Upper lobe of right lung (tissue), 1 donor: ENCODE measurements at regions not wholly inside any gene's neighbourhood (a gene's known extent, or its start where the extent isn't known, plus 50 kb on each side); places are given as distances from the start of the nearest gene placed in this dataset.

Experiments used
- ATAC-seq: fragments of 200-7000 bp; cut with Tn5 transposase; one replicate; pipeline ENCODE4 v1.9.1; 2020; ENCODE audit warnings: mild to moderate bottlenecking, moderate library complexity
- DNase-seq: peaks from one replicate; pipeline ENCODE4 v3.0.0-alpha.2; 2020
- H3K27ac ChIP-seq: fragments of 200-600 bp; one replicate; pipeline ENCODE4 v1.8.0; 2022
- H3K27me3 ChIP-seq: fragments of 200-600 bp; one replicate; pipeline ENCODE4 v1.8.0; 2022; ENCODE audit warnings: mild to moderate bottlenecking
- H3K36me3 ChIP-seq: fragments of 200-600 bp; one replicate; pipeline ENCODE4 v1.8.0; 2022
- H3K4me1 ChIP-seq: fragments of 200-600 bp; one replicate; pipeline ENCODE4 v1.8.0; 2022
- H3K4me3 ChIP-seq: fragments of 200-600 bp; one replicate; pipeline ENCODE4 v1.8.0; 2022; ENCODE audit warnings: mild to moderate bottlenecking
- H3K9me3 ChIP-seq: fragments of 200-600 bp; one replicate; pipeline ENCODE4 v1.8.0; 2022
- intact Hi-C: fragments of 100-400 bp; cut with DNase I; formaldehyde crosslinking; loops from one replicate; pipeline ENCODE4 v1.11.0; 2022
- TF ChIP-seq, protein P1 (sequence below): fragments of 200-600 bp; IDR thresholded peaks from one replicate; pipeline ENCODE4 v1.8.0; 2022; ENCODE audit warnings: antibody characterized with exemption
- donor health status: DM: no; HTN: yes; CAD: no; lungs with severe emphysema.

DNA sequence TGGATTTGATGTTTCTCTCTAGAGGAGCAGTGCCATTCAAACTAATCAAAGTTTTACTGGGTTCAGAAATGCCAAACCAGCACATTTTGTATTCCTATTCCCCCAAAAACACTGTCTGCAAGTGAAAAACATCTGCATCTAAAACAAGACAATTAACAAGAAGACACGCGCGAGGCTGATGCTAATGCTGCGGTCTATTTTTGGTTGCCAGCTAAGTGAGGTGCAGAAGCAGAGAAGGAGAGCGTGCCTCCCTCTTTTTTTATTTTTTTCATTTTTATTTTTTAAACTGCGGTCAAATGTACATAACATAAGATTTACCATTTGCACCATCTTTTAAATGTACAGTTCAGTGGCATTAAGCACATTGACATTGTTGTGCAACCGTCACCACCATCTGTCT is 641.1 kb downstream of the DHX35 start:
- intact Hi-C loops = no loop called here
- H3K27ac ChIP-seq = no peak overlapping the region
- H3K36me3 ChIP-seq = no peaks in the 10 kb centered on the region
- DNase-seq (no peak), ATAC-seq (no peak)
- TF ChIP-seq, protein P1, sequence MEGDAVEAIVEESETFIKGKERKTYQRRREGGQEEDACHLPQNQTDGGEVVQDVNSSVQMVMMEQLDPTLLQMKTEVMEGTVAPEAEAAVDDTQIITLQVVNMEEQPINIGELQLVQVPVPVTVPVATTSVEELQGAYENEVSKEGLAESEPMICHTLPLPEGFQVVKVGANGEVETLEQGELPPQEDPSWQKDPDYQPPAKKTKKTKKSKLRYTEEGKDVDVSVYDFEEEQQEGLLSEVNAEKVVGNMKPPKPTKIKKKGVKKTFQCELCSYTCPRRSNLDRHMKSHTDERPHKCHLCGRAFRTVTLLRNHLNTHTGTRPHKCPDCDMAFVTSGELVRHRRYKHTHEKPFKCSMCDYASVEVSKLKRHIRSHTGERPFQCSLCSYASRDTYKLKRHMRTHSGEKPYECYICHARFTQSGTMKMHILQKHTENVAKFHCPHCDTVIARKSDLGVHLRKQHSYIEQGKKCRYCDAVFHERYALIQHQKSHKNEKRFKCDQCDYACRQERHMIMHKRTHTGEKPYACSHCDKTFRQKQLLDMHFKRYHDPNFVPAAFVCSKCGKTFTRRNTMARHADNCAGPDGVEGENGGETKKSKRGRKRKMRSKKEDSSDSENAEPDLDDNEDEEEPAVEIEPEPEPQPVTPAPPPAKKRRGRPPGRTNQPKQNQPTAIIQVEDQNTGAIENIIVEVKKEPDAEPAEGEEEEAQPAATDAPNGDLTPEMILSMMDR = no peak
- no peaks in the 10 kb centered on the region for H3K27me3 ChIP-seq
- no peak overlapping the region for H3K4me3 ChIP-seq
- H3K9me3 ChIP-seq = no peaks in the 10 kb centered on the region
- H3K4me1 ChIP-seq = no peaks in the 10 kb centered on the region

DNA sequence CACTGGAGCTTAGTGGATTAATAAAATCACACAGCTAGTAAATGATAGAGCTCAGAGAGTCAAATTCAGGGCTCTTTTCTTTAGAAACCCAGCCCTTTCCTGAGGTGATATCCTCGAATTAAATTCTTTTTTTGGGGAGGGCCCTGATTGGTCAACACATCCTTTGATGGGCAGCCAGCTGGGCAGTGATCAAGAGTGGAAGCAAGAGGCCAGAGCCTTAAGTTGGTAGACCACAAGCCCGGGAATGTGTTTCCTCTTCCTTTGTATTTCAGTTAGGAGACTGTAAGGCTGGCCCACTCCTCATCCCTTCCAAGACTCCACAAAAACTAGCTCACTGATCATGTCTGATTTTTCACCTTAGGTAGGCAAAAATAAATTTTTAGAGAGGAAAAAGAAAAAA is 640.5 kb downstream of the DHX35 start:
- intact Hi-C loops = no loop called here
- ATAC-seq = no peak
- no peaks in the 10 kb centered on the region for H3K4me1 ChIP-seq

DNA sequence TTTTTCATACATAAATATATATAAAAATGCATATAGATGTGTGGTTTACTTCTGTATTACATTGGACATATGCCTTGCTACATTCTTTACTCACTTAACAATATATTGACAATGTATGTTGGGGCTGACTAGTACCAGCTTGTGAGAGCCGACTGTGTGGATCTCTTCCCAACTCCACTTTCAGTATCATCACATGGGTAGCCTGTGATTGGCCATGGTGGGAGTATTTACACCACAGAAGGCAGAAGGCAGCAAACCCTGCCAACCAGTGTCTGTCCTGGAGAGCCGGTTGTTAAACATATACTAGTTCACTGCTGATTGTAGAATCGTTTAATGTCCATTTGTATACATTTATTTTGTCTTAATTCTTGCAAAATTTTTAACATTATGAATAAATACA is 638.7 kb downstream of the DHX35 start:
- ATAC-seq (no peak), DNase-seq (no peak)
- Histone ChIP-seq H3K4me1 (no peaks in the 10 kb centered on the region), H3K4me3 (no peak overlapping the region), H3K9me3 (no peaks in the 10 kb centered on the region), H3K27ac (no peak overlapping the region), H3K36me3 (no peaks in the 10 kb centered on the region), H3K27me3 (no peaks in the 10 kb centered on the region)
- intact Hi-C loops = no loop called here
- TF ChIP-seq, protein P1 = no peak

More for the DNA sequence above, 640.5 kb downstream of the DHX35 start:
- TF ChIP-seq, protein P1 = no peak
- Histone ChIP-seq H3K9me3 (no peaks in the 10 kb centered on the region), H3K4me3 (no peak overlapping the region), H3K27me3 (no peaks in the 10 kb centered on the region), H3K27ac (no peak overlapping the region), H3K36me3 (no peaks in the 10 kb centered on the region)
- no peak for DNase-seq

DNA sequence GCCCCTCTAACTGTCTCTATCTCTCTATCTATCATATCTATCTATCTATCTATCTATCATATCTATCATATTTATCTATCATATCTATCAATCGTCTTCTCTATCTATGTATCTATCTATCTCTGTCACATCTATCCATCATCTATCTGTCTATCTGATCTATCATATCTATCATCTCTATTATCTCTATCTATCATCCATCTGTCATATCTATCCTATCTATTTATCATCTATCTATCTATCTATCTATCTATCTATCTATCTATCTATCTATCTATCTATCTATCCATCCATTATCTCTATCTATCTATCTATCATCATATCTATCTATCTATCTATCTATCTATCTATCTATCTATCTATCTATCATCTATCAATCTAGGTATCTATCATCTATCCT is 638.0 kb downstream of the DHX35 start:
- intact Hi-C loops = no loop called here

DNA sequence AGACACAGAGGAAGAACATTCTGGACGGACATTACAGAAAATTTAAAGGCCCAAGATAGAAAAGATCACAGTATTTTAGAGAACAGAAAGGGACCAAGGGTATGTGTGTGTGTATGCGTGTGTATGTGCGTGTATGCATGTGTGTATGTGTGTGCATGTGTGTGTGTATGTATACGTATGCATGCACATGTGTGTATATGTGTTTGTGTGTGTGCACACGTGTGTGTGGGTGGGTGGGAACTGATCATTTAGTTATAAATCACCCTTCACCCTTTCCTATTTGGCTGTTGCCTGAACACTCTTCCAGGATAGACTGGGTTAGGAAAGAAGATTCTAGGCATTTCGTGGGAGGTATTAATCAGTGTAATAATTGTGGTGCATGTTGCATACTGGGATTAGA is 634.4 kb downstream of the DHX35 start:
- intact Hi-C loops = no loop called here
- no peaks in the 10 kb centered on the region for H3K4me1 ChIP-seq
- H3K4me3 ChIP-seq = no peak overlapping the region
- no peak overlapping the region for H3K27ac ChIP-seq
- ATAC-seq = no peak
- no peaks in the 10 kb centered on the region for H3K27me3 ChIP-seq
- TF ChIP-seq, protein P1 = no peak
- H3K36me3 ChIP-seq = no peaks in the 10 kb centered on the region
- H3K9me3 ChIP-seq = no peaks in the 10 kb centered on the region
- DNase-seq = no peak

More for the DNA sequence above, 638.0 kb downstream of the DHX35 start:
- Histone ChIP-seq H3K4me1 (no peaks in the 10 kb centered on the region), H3K27ac (no peak overlapping the region), H3K36me3 (no peaks in the 10 kb centered on the region), H3K4me3 (no peak overlapping the region), H3K27me3 (no peaks in the 10 kb centered on the region), H3K9me3 (no peaks in the 10 kb centered on the region)
- ATAC-seq = no peak
- TF ChIP-seq, protein P1 = no peak
- no peak for DNase-seq

DNA sequence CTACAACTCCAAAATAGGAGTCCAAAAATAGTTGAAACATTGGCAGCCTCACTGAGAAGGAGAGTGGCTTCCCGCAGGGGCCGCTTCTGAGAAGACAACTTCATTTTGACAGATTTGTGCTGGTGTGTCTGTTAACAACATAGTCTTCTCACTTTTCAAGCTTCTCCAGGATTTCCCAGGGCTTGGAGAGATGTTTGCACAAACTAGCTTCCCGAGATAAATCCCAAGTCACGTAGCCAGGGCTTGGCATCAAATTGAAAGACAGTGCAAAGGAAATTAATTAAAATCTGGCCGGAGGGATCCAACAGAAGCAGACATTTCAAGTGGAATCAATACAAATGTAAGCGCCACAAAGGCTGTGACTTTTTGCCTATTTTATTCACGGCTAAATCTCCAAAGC is 630.2 kb downstream of the DHX35 start:
- TF ChIP-seq, protein P1 = no peak
- no peak overlapping the region for H3K27ac ChIP-seq
- no peaks in the 10 kb centered on the region for H3K27me3 ChIP-seq
- H3K4me1 ChIP-seq = no peaks in the 10 kb centered on the region
- no peaks in the 10 kb centered on the region for H3K36me3 ChIP-seq
- H3K9me3 ChIP-seq = no peaks in the 10 kb centered on the region
- intact Hi-C loops = no loop called here
- H3K4me3 ChIP-seq = no peak overlapping the region
- no peak for DNase-seq
- no peak for ATAC-seq
